ENCODE measurements at regions not wholly inside any gene's neighbourhood (a gene's known extent, or its start where the extent isn't known, plus 50 kb on each side); places are given as distances from the start of the nearest gene placed in this dataset.
"Not testable (repeated sequence)": the region's sequence is repeated elsewhere in the genome, so short reads cannot be mapped to it uniquely, and the experiment has no call there.

DNA sequence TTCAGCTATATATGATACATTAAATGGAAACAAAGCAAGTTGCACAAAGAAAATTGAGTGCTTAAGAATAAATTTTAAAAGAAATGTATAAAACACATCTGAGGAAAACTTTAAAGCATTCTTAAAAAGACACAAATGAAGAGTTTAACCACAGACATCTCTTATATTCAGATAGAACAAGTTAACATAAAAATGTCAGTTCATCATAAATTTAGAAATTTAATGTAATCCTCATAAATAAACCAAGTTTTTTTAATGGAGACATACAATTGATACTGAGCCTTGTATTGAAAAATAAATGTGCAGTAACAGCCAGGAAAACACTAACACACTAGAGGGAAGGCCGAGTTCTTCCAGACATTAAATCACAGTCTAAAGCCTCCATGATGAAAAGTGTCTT lies 243.9 kb upstream of the MKLN1 start:
- no peaks in the 10 kb centered on the region for H3K27me3 ChIP-seq (ENCODE audit: control insufficient read depth, insufficient read depth, low read length)
- H3K36me3 ChIP-seq (ENCODE audit: control insufficient read depth, insufficient read depth, low read length): no peaks in the 10 kb centered on the region
- TF ChIP-seq, protein P1, sequence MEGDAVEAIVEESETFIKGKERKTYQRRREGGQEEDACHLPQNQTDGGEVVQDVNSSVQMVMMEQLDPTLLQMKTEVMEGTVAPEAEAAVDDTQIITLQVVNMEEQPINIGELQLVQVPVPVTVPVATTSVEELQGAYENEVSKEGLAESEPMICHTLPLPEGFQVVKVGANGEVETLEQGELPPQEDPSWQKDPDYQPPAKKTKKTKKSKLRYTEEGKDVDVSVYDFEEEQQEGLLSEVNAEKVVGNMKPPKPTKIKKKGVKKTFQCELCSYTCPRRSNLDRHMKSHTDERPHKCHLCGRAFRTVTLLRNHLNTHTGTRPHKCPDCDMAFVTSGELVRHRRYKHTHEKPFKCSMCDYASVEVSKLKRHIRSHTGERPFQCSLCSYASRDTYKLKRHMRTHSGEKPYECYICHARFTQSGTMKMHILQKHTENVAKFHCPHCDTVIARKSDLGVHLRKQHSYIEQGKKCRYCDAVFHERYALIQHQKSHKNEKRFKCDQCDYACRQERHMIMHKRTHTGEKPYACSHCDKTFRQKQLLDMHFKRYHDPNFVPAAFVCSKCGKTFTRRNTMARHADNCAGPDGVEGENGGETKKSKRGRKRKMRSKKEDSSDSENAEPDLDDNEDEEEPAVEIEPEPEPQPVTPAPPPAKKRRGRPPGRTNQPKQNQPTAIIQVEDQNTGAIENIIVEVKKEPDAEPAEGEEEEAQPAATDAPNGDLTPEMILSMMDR (IDR thresholded peaks at IDR 0.05; ENCODE audit: insufficient read depth, low read length, poor library complexity, severe bottlenecking): no peak
- no peak overlapping the region for H3K4me3 ChIP-seq (ENCODE audit: low read depth, low read length)
- no peak for DNase-seq (ENCODE audit: low read depth)

DNA sequence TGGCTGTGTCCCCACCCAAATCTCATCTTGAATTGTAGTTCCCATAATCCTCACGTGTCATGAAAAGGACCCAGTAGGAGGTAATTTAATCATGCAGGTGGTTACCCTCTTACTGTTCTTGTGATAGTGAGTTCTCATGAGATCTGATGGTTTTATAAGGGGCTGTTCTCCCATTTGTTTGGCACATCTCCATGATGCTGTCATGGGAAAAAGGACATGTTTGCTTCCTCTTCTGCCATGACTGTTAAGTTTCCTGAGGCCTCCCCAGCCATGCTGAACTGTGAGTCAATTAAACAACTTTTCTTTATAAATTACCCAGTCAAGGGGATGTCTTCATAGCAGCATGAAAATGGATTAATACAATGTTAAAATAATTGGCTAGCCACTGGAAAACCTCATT lies 243.3 kb upstream of the MKLN1 start:
- not testable (repeated sequence) for H3K27me3 ChIP-seq (ENCODE audit: control insufficient read depth, insufficient read depth, low read length); H3K36me3 ChIP-seq (ENCODE audit: control insufficient read depth, insufficient read depth, low read length); H3K4me3 ChIP-seq (ENCODE audit: low read depth, low read length); DNase-seq (ENCODE audit: low read depth)

DNA sequence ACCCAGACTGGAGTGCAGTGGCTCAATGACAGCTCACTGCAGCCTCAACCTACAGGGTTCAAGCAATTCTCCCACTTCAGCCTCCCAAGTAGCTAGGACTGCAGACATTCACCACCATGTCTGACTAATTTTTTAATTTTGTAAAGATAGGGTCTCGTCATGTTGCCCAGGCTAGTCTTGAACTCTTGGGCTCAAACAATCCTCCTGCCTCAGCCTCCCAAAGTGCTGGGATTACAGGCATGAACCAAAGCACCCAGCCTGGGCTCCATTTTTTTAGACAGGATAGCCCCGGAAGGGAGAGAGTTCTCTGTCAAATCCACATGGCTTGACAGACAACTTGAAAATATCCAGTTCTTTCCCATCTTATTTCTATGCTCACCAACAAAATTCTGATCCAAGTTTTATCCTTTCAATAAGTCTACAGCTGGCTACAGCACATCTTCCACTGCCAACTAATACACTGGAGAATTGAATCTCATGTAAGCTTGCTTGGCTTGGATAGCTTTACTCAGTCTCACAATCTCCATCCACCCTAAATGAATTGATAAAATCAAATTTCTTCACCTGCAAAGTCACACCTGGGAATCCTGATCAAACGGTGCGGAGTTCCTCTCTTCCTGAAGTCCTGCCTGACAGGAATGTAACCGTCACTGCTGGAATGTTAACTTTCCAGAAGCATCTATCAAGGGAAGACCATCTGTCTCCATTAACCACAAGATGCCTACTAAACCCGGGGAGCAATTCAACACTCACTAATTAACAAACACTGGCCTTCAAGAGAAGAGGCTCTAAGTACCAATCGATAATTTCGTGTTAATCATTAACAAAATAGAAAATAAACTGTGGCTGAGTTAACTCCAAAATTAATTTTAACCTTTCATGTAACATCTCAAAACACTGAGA lies 239.7 kb upstream of the MKLN1 start:
- H3K27me3 ChIP-seq (ENCODE audit: control insufficient read depth, insufficient read depth, low read length): no peaks in the 10 kb centered on the region
- H3K4me3 ChIP-seq (ENCODE audit: low read depth, low read length): no peak overlapping the region
- TF ChIP-seq, protein P1 (IDR thresholded peaks at IDR 0.05; ENCODE audit: insufficient read depth, low read length, poor library complexity, severe bottlenecking): no peak
- DNase-seq (ENCODE audit: low read depth): no peak
- no peaks in the 10 kb centered on the region for H3K36me3 ChIP-seq (ENCODE audit: control insufficient read depth, insufficient read depth, low read length)

DNA sequence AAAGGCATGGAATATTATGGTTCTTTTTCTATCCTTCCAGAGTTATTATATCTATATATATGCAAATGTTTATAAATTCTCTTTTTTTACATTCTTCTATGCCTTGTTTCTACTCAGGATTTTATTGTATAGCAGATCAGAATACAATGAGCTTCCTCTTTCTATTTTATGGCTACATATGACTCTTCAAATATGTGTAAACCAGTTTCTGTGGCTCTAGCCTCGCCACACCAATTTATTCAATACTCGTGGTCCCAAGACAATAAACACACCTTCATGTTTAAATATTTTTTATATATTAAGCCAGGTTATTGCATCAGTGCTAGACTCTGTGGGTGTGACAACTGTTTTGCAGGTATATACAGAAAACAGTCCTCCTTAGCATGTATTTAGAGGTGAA lies 237.5 kb upstream of the MKLN1 start:
- Histone ChIP-seq H3K27me3 (ENCODE audit: control insufficient read depth, insufficient read depth, low read length) (no peaks in the 10 kb centered on the region), H3K36me3 (ENCODE audit: control insufficient read depth, insufficient read depth, low read length) (no peaks in the 10 kb centered on the region), H3K4me3 (ENCODE audit: low read depth, low read length) (no peak overlapping the region)
- TF ChIP-seq, protein P1 (IDR thresholded peaks at IDR 0.05; ENCODE audit: insufficient read depth, low read length, poor library complexity, severe bottlenecking): no peak
- DNase-seq (ENCODE audit: low read depth): no peak

DNA sequence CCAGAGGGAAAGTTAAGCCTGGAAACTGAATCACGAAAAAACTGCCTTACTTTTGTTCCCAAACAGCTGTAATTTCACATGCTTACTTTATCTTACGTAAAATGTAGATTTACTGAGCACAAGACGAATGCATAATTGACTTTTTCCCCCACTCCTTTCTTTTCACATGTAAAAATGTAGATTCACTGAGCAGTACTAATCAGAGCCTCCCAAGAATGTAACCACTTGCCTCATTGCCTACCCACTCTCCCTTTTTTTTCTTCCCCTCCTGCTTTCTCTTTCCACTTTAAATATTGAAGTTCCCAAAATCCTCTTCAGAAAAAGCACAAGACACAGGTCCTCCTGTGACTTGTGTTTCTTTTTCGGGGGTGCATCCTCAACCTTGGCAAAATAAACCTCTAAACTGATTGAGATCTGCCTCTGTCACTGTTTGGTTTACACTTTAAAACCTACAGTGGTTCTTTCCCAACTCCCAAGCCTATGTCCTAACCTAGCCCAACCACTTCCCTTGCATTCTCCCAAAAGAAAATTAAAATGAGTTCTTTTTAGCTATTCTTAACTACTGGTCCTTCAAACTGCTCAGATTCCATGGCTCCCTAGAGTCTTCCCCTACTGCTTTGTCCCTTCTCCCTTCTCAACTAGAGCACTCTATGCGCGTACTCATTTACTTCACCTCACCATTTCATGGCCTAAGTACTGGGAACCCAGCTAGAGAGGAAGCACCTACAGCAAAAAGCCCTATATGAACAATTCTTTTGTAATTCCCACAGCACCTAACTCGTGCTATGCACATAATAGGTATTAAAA lies 236.6 kb upstream of the MKLN1 start:
- no peak for DNase-seq (ENCODE audit: low read depth)
- Histone ChIP-seq H3K27me3 (ENCODE audit: control insufficient read depth, insufficient read depth, low read length) (no peaks in the 10 kb centered on the region), H3K36me3 (ENCODE audit: control insufficient read depth, insufficient read depth, low read length) (no peaks in the 10 kb centered on the region), H3K4me3 (ENCODE audit: low read depth, low read length) (no peak overlapping the region)
- TF ChIP-seq, protein P1 (IDR thresholded peaks at IDR 0.05; ENCODE audit: insufficient read depth, low read length, poor library complexity, severe bottlenecking): no peak

DNA sequence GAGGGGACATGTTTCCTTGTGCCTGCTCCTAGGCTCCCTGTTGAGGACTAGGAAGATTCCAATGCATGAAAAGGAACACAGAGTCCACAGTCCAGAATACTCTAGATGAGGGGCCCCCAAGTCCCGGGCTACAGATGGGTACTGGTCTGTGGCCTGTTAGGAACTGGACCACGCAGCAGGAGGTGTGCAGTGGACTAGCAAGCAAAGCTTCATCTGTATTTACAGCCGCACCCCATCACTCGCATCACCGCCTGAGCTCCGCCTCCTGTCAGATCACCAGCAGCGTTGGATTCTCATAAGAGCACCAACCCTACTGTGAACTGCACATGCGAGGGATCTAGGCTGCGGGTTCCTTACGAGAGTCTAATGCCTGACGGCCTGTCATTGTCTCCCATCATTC lies 233.0 kb upstream of the MKLN1 start:
- TF ChIP-seq, protein P1 (IDR thresholded peaks at IDR 0.05; ENCODE audit: insufficient read depth, low read length, poor library complexity, severe bottlenecking): no peak
- H3K4me3 ChIP-seq (ENCODE audit: low read depth, low read length): no peak overlapping the region
- no peaks in the 10 kb centered on the region for H3K36me3 ChIP-seq (ENCODE audit: control insufficient read depth, insufficient read depth, low read length)
- DNase-seq (ENCODE audit: low read depth): no peak
- no peaks in the 10 kb centered on the region for H3K27me3 ChIP-seq (ENCODE audit: control insufficient read depth, insufficient read depth, low read length)

Data from kidney epithelial cell (primary cell).